ENCODE measurements at regions not wholly inside any gene's neighbourhood (a gene's known extent, or its start where the extent isn't known, plus 50 kb on each side); places are given as distances from the start of the nearest gene placed in this dataset.

DNA sequence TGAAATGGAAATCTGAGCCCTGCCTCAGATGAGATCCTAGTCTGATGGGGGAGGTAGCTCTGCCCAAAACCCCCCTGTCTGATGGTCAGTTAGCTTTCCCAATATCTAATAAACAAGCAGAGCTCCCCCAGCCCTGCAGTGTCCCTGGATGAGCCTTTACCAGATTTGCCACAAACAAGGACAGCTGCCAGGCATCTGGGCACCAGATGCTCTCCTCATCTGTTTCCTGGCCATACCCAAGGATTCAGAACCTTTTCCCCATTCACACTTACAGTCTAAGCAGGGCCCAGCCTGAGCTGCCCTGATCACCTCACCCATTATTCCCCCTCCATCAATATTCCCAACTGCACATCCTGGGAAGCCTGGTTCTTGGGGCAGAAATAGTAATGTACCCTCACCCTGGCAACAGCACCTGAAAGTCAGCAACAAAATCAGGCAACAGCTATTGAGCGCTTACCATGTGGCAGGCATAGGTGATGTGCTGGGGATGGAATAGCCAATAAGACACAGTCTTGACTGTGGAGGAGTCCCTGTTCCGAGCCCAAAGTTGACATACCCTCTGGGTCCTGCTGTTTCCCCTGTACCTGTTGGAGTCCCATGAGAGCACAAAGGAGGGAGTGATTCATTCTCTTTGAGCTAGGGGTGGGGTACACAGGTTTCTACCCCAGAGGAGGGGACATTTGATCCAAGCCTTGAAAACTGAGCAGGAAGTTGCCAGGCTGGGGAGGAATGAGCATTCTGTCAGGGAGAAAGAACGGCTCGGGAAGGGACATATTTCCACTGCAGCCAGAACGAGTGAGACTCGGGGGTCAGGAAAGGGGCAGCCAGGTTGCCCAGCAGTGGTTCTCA, 147.4 kb downstream of the TMEM132E start:
- in situ Hi-C loops (cut with MboI) = no loop called here
- Histone ChIP-seq H3K27ac (no peak overlapping the region), H3F3A (ENCODE audit: insufficient read depth) (no peaks in the 10 kb centered on the region), H3K36me3 (ENCODE audit: low read depth) (no peaks in the 10 kb centered on the region), H3K9ac (no peak overlapping the region), H3K79me2 (ENCODE audit: insufficient read depth) (no peaks in the 10 kb centered on the region), H3K4me3 (no peak overlapping the region), H3K9me2 (ENCODE audit: insufficient read depth) (no peaks in the 10 kb centered on the region), H2AFZ (no peak overlapping the region), H3K4me2 (ENCODE audit: unreplicated experiment) (no peak overlapping the region), H3K4me1 (ENCODE audit: insufficient read depth) (0 out of 2 replicates have a peak, but pooled peaks cover 3% of the 10 kb centered on the region), H3K27me3 (replicated peaks; ENCODE audit: insufficient read depth) (no peaks in the 10 kb centered on the region; the same call in 1 of the 2 replicates), H4K20me1 (ENCODE audit: insufficient read depth) (no peaks in the 10 kb centered on the region), H3K9me3 (ENCODE audit: low read depth) (no peaks in the 10 kb centered on the region)
- WGBS, 2 experiments (ENCODE audit: low coverage in 1 of 2, low lambda C conversion rate in 2 of 2, missing lambda C conversion rate in 2 of 2) = 70 to 75% methylated on average over 6 of the region's 6 CpGs
- no peak for DNase-seq
- TF ChIP-seq EZH2phosphoT487 (IDR thresholded peaks at IDR 0.05; ENCODE audit: insufficient read depth, low read depth) (no peak), EZH2 (IDR thresholded peaks at IDR 0.05; ENCODE audit: insufficient read depth, poor library complexity, severe bottlenecking) (no peak)

DNA sequence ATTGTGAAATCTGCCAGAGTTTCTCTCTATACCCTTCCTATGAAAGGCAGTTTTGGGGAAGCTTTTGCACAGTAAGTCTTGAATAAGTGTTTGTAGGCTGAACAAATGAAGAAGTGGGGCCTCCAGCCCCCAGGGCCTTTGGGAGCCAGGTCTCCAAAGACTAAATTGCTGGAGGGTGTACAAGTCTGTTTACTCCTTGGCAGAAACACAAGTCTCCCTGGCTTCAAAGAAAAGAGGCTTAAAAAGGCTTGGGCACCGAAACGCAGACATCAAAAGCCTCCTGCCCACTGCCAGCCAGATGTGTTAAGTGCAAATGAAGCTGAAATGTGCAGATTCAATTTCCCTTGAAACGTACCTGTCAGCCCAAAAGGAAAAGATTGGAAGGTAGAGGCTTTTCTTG, 146.3 kb downstream of the TMEM132E start:
- in situ Hi-C loops (cut with MboI) = no loop called here
- TF ChIP-seq EZH2phosphoT487 (IDR thresholded peaks at IDR 0.05; ENCODE audit: insufficient read depth, low read depth) (no peak), EZH2 (IDR thresholded peaks at IDR 0.05; ENCODE audit: insufficient read depth, poor library complexity, severe bottlenecking) (no peak)
- no peak for DNase-seq
- Histone ChIP-seq H3K9me3 (ENCODE audit: low read depth) (no peaks in the 10 kb centered on the region), H3K36me3 (ENCODE audit: low read depth) (no peaks in the 10 kb centered on the region), H3K79me2 (ENCODE audit: insufficient read depth) (no peaks in the 10 kb centered on the region), H3K4me1 (ENCODE audit: insufficient read depth) (peaks cover 13% of the 10 kb centered on the region), H3F3A (ENCODE audit: insufficient read depth) (peaks cover 7% of the 10 kb centered on the region; the same call in 1 of the 2 replicates), H3K4me2 (ENCODE audit: unreplicated experiment) (no peak overlapping the region), H3K27me3 (replicated peaks; ENCODE audit: insufficient read depth) (no peaks in the 10 kb centered on the region; the same call in 1 of the 2 replicates), H3K27ac (no peak overlapping the region), H3K4me3 (no peak overlapping the region), H3K9me2 (ENCODE audit: insufficient read depth) (no peaks in the 10 kb centered on the region), H3K9ac (no peak overlapping the region), H4K20me1 (ENCODE audit: insufficient read depth) (no peaks in the 10 kb centered on the region), H2AFZ (no peak overlapping the region)
- WGBS, 2 experiments (ENCODE audit: low coverage in 1 of 2, low lambda C conversion rate in 2 of 2, missing lambda C conversion rate in 2 of 2) = 41 to 46% methylated on average over 3 of the region's 3 CpGs

DNA sequence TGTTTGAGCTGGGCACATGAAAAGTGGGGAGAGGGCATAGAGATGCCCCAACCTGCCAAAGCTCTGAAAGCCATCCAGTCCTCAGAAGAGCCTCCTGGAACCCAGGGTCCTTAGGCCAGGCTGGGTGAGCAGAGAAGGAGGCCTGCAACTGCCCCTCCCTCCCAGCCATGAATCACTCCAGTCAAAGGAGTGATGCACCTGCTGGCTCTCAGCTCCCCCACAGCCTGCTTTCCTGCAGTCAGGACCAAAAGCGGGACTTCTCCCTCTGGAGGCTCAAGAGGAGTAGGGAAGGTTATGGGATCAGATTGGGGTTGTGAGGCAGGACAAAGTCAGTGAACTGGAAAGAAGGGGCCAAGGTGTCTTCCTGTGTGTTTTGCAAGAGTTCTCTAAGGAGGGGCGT, 145.6 kb downstream of the TMEM132E start:
- in situ Hi-C loops (cut with MboI) = no loop called here
- Histone ChIP-seq H3K4me1 (ENCODE audit: insufficient read depth) (peaks cover 19% of the 10 kb centered on the region), H3K79me2 (ENCODE audit: insufficient read depth) (no peaks in the 10 kb centered on the region), H3K9me3 (ENCODE audit: low read depth) (no peaks in the 10 kb centered on the region), H3K27ac (no peak overlapping the region), H3F3A (ENCODE audit: insufficient read depth) (peaks cover 7% of the 10 kb centered on the region; the same call in 1 of the 2 replicates), H3K4me3 (no peak overlapping the region), H3K27me3 (replicated peaks; ENCODE audit: insufficient read depth) (no peaks in the 10 kb centered on the region), H3K4me2 (ENCODE audit: unreplicated experiment) (no peak overlapping the region), H3K9me2 (ENCODE audit: insufficient read depth) (no peaks in the 10 kb centered on the region), H2AFZ (no peak overlapping the region), H4K20me1 (ENCODE audit: insufficient read depth) (no peaks in the 10 kb centered on the region), H3K9ac (no peak overlapping the region), H3K36me3 (ENCODE audit: low read depth) (no peaks in the 10 kb centered on the region)
- WGBS, 2 experiments (ENCODE audit: low coverage in 1 of 2, low lambda C conversion rate in 2 of 2, missing lambda C conversion rate in 2 of 2) = 50 to 54% methylated on average over 2 of the region's 2 CpGs
- no peak for DNase-seq
- TF ChIP-seq EZH2 (IDR thresholded peaks at IDR 0.05; ENCODE audit: insufficient read depth, poor library complexity, severe bottlenecking) = no peak
- no peak for TF ChIP-seq EZH2phosphoT487 (IDR thresholded peaks at IDR 0.05; ENCODE audit: insufficient read depth, low read depth)

GRCh38 chr17:34723875-34724274, 144.5 kb downstream of the TMEM132E start:
- Histone ChIP-seq H3K9me3 (ENCODE audit: low read depth) (no peaks in the 10 kb centered on the region), H3K4me2 (ENCODE audit: unreplicated experiment) (no peak overlapping the region), H3K27ac (no peak overlapping the region), H3K9ac (no peak overlapping the region), H2AFZ (no peak overlapping the region), H3K79me2 (ENCODE audit: insufficient read depth) (no peaks in the 10 kb centered on the region), H3K36me3 (ENCODE audit: low read depth) (no peaks in the 10 kb centered on the region), H3K27me3 (replicated peaks; ENCODE audit: insufficient read depth) (no peaks in the 10 kb centered on the region), H3K4me3 (no peak overlapping the region), H3K4me1 (ENCODE audit: insufficient read depth) (peaks cover 19% of the 10 kb centered on the region), H3F3A (ENCODE audit: insufficient read depth) (peaks cover 7% of the 10 kb centered on the region; the same call in 1 of the 2 replicates), H3K9me2 (ENCODE audit: insufficient read depth) (no peaks in the 10 kb centered on the region), H4K20me1 (ENCODE audit: insufficient read depth) (no peaks in the 10 kb centered on the region)
- no peak for TF ChIP-seq EZH2 (IDR thresholded peaks at IDR 0.05; ENCODE audit: insufficient read depth, poor library complexity, severe bottlenecking)
- TF ChIP-seq EZH2phosphoT487 (IDR thresholded peaks at IDR 0.05; ENCODE audit: insufficient read depth, low read depth) = no peak
- WGBS, 2 experiments (ENCODE audit: low coverage in 1 of 2, low lambda C conversion rate in 2 of 2, missing lambda C conversion rate in 2 of 2) = 91 to 93% methylated on average over 10 of the region's 10 CpGs
- no peak for DNase-seq
- in situ Hi-C loops (cut with MboI) = no loop called here
